Lung (tissue), 11 donors: ENCODE measurements at regions not wholly inside any gene's neighbourhood (a gene's known extent, or its start where the extent isn't known, plus 50 kb on each side); places are given as distances from the start of the nearest gene placed in this dataset.

ENCODE experiments used
- ATAC-seq: fragments of 200-7000 bp; cut with Tn5 transposase; one replicate; pipeline ENCODE4 v1.9.1; 2020; ENCODE audit warnings: moderate number of reproducible peaks; ENCODE audit not compliant: insufficient read depth, low FRiP score
- DNase-seq, 3 donors: peaks; one replicate each; pipeline ENCODE4 v3.0.0-alpha.2; 2013 to 2017
- H3K27ac ChIP-seq, 2 donors: one replicate each; pipeline ENCODE4 v1.5.1; 2013; ENCODE audit warnings: mild to moderate bottlenecking in 2 of 2, moderate library complexity in 2 of 2, control low read depth in 1 of 2, inconsistent platforms in 1 of 2, low read depth in 1 of 2, low read length in 1 of 2
- H3K27me3 ChIP-seq, 3 donors: one replicate each; pipeline ENCODE4 v1.5.1; 2013; ENCODE audit warnings: low read length in 2 of 3; ENCODE audit not compliant: control insufficient read depth in 3 of 3, insufficient read depth in 3 of 3
- H3K36me3 ChIP-seq, 4 donors: one replicate each; pipeline ENCODE4 v1.5.1; 2013; ENCODE audit warnings: low read length in 4 of 4, mild to moderate bottlenecking in 1 of 4, moderate library complexity in 1 of 4; ENCODE audit not compliant: control insufficient read depth in 4 of 4, insufficient read depth in 4 of 4
- H3K4me1 ChIP-seq, 5 donors: one replicate each; pipeline ENCODE4 v1.5.1; 2013; ENCODE audit warnings: low read length in 5 of 5, mild to moderate bottlenecking in 2 of 5, moderate library complexity in 1 of 5; ENCODE audit not compliant: control insufficient read depth in 5 of 5, insufficient read depth in 5 of 5
- H3K4me3 ChIP-seq: one replicate; pipeline ENCODE4 v1.5.1; 2013; ENCODE audit warnings: mild to moderate bottlenecking, control low read depth, moderate library complexity
- H3K9ac ChIP-seq, 2 donors: one replicate each; pipeline ENCODE4 v1.5.1; 2013; ENCODE audit warnings: low read length in 2 of 2, control low read depth in 1 of 2; ENCODE audit not compliant: insufficient read depth in 1 of 2
- H3K9me3 ChIP-seq, 4 donors: one replicate each; pipeline ENCODE4 v1.5.1; 2013; ENCODE audit warnings: low read length in 3 of 4, mild to moderate bottlenecking in 1 of 4, moderate library complexity in 1 of 4; ENCODE audit not compliant: control insufficient read depth in 4 of 4, insufficient read depth in 3 of 4
- CTCF ChIP-seq: IDR thresholded peaks from 2 replicates; pipeline ENCODE4 v1.5.1; 2012; ENCODE audit warnings: mild to moderate bottlenecking; ENCODE audit errors: control extremely low read depth, extremely low read depth
- WGBS, 2 donors: extraction: QIAGEN DNeasy Blood & Tissue Kit; methylation state at CpG; one replicate each; pipeline ENCODE4 v1.1.7; 2013; 5-methylcytosine and 5-hydroxymethylcytosine counted together
- donor health status: control.
- donor health status: control.
- donor health status: Bipolar disorder and iron deficiency.
- donor health status: healthy.
- donor health status: DM: yes; HTN: yes; CAD: no.

- no peak overlapping the region for H3K4me3 ChIP-seq
- DNase-seq (peak in 2 of 3 donors; percentile 51 to 76), ATAC-seq (no peak)
- H3K27me3 ChIP-seq = no peaks in the 10 kb centered on the region
- H3K36me3 ChIP-seq = no peaks in the 10 kb centered on the region
- TF ChIP-seq CTCF = no peak
- peaks cover 0 to 11% (median 2%) of the 10 kb centered on the region in 4 donors for H3K9me3 ChIP-seq
- H3K9ac ChIP-seq = no peak overlapping the region
- no peaks in the 10 kb centered on the region for H3K4me1 ChIP-seq
- H3K27ac ChIP-seq = no peak overlapping the region
Measured at GRCh38 chr13:90518417-90518816, 829.1 kb upstream of the MIR17HG start.

GRCh38 chr13:90519157-90519556 is 828.3 kb upstream of the MIR17HG start:
- Histone ChIP-seq H3K9me3 (peaks cover 0 to 11% (median 2%) of the 10 kb centered on the region in 4 donors), H3K9ac (no peak overlapping the region), H3K27ac (no peak overlapping the region), H3K36me3 (no peaks in the 10 kb centered on the region), H3K4me3 (no peak overlapping the region), H3K27me3 (no peaks in the 10 kb centered on the region), H3K4me1 (no peaks in the 10 kb centered on the region)
- ATAC-seq (no peak), DNase-seq (no peak)
- 36 to 57% methylated on average over 3 of the region's 3 CpGs for WGBS, 2 donors
- no peak for TF ChIP-seq CTCF

GRCh38 chr13:90526711-90527110 is 820.8 kb upstream of the MIR17HG start:
- Histone ChIP-seq H3K4me1 (no peaks in the 10 kb centered on the region), H3K4me3 (no peak overlapping the region), H3K36me3 (no peaks in the 10 kb centered on the region), H3K9ac (no peak overlapping the region), H3K27me3 (no peaks in the 10 kb centered on the region), H3K9me3 (no peaks in the 10 kb centered on the region), H3K27ac (no peak overlapping the region)
- TF ChIP-seq CTCF = no peak
- ATAC-seq = no peak
- no peak for DNase-seq
- 19 to 25% methylated on average over 1 of the region's 1 CpG for WGBS, 2 donors

GRCh38 chr13:90531744-90532143 is 815.7 kb upstream of the MIR17HG start:
- WGBS, 2 donors = 72 to 79% methylated on average over 2 of the region's 2 CpGs
- Histone ChIP-seq H3K27ac (no peak overlapping the region), H3K36me3 (no peaks in the 10 kb centered on the region), H3K9ac (no peak overlapping the region), H3K4me1 (no peaks in the 10 kb centered on the region), H3K9me3 (no peaks in the 10 kb centered on the region), H3K27me3 (no peaks in the 10 kb centered on the region), H3K4me3 (no peak overlapping the region)
- ATAC-seq (no peak), DNase-seq (no peak)
- TF ChIP-seq CTCF = no peak
